ENCODE measurements at regions not wholly inside any gene's neighbourhood (a gene's known extent, or its start where the extent isn't known, plus 50 kb on each side); places are given as distances from the start of the nearest gene placed in this dataset.

GRCh38 chr13:19056984-19057490 lies 124.6 kb downstream of the TUBA3C start:
- Mint-ChIP-seq H3K4me3 (no peak overlapping the region), H3K27ac (no peak overlapping the region), H3K27me3 (ENCODE audit: low read depth) (no peaks in the 10 kb centered on the region), H3K4me1 (no peaks in the 10 kb centered on the region), H3K36me3 (peaks cover 7% of the 10 kb centered on the region), H3K9me3 (peaks cover 44% of the 10 kb centered on the region)
- TF ChIP-seq CTCF (IDR thresholded peaks at IDR 0.05; ENCODE audit: unreplicated experiment): no peak
- no peak for DNase-seq (ENCODE audit: low spot score in 2 of 2, unreplicated experiment in 2 of 2)

- Mint-ChIP-seq H3K4me1 (no peaks in the 10 kb centered on the region), H3K27me3 (ENCODE audit: low read depth) (no peaks in the 10 kb centered on the region), H3K4me3 (no peak overlapping the region), H3K9me3 (peaks cover 47% of the 10 kb centered on the region), H3K36me3 (peaks cover 8% of the 10 kb centered on the region), H3K27ac (no peak overlapping the region)
- no peak for DNase-seq (ENCODE audit: low spot score in 2 of 2, unreplicated experiment in 2 of 2)
- no peak for TF ChIP-seq CTCF (IDR thresholded peaks at IDR 0.05; ENCODE audit: unreplicated experiment)
These were observed 125.2 kb downstream of the TUBA3C start for GRCh38 chr13:19056355-19056880.

GRCh38 chr13:19055611-19056010 lies 126.0 kb downstream of the TUBA3C start:
- no peaks in the 10 kb centered on the region for H3K27me3 Mint-ChIP-seq (ENCODE audit: low read depth)
- DNase-seq (ENCODE audit: low spot score in 2 of 2, unreplicated experiment in 2 of 2): no peak
- H3K4me3 Mint-ChIP-seq: no peak overlapping the region
- no peak overlapping the region for H3K27ac Mint-ChIP-seq
- no peaks in the 10 kb centered on the region for H3K4me1 Mint-ChIP-seq
- H3K36me3 Mint-ChIP-seq: peaks cover 8% of the 10 kb centered on the region
- TF ChIP-seq CTCF (IDR thresholded peaks at IDR 0.05; ENCODE audit: unreplicated experiment): no peak
- H3K9me3 Mint-ChIP-seq: peaks cover 48% of the 10 kb centered on the region

GRCh38 chr13:19053561-19053960 lies 128.1 kb downstream of the TUBA3C start:
- Mint-ChIP-seq H3K9me3 (peaks cover 45% of the 10 kb centered on the region), H3K27me3 (ENCODE audit: low read depth) (no peaks in the 10 kb centered on the region), H3K27ac (no peak overlapping the region), H3K36me3 (peaks cover 6% of the 10 kb centered on the region), H3K4me1 (no peaks in the 10 kb centered on the region), H3K4me3 (no peak overlapping the region)
- TF ChIP-seq CTCF (IDR thresholded peaks at IDR 0.05; ENCODE audit: unreplicated experiment): no peak
- DNase-seq (ENCODE audit: low spot score in 2 of 2, unreplicated experiment in 2 of 2): no peak

- H3K27me3 Mint-ChIP-seq (ENCODE audit: low read depth): no peaks in the 10 kb centered on the region
- no peak for DNase-seq (ENCODE audit: low spot score in 2 of 2, unreplicated experiment in 2 of 2)
- H3K9me3 Mint-ChIP-seq: peaks cover 45% of the 10 kb centered on the region
- no peak for TF ChIP-seq CTCF (IDR thresholded peaks at IDR 0.05; ENCODE audit: unreplicated experiment)
- no peak overlapping the region for H3K4me3 Mint-ChIP-seq
- H3K36me3 Mint-ChIP-seq: peaks cover 6% of the 10 kb centered on the region
- H3K4me1 Mint-ChIP-seq: no peaks in the 10 kb centered on the region
- no peak overlapping the region for H3K27ac Mint-ChIP-seq
These were observed 128.7 kb downstream of the TUBA3C start for GRCh38 chr13:19052931-19053330.

GRCh38 chr13:19052180-19052579 lies 129.4 kb downstream of the TUBA3C start:
- Mint-ChIP-seq H3K27ac (no peak overlapping the region), H3K4me1 (no peaks in the 10 kb centered on the region), H3K4me3 (no peak overlapping the region), H3K36me3 (peaks cover 6% of the 10 kb centered on the region), H3K9me3 (peaks cover 40% of the 10 kb centered on the region), H3K27me3 (ENCODE audit: low read depth) (no peaks in the 10 kb centered on the region)
- DNase-seq (ENCODE audit: low spot score in 2 of 2, unreplicated experiment in 2 of 2): no peak
- TF ChIP-seq CTCF (IDR thresholded peaks at IDR 0.05; ENCODE audit: unreplicated experiment): no peak

Measured in mesothelial cell of epicardium (in vitro differentiated cells).